ENCODE measurements at regions not wholly inside any gene's neighbourhood (a gene's known extent, or its start where the extent isn't known, plus 50 kb on each side); places are given as distances from the start of the nearest gene placed in this dataset.

DNA sequence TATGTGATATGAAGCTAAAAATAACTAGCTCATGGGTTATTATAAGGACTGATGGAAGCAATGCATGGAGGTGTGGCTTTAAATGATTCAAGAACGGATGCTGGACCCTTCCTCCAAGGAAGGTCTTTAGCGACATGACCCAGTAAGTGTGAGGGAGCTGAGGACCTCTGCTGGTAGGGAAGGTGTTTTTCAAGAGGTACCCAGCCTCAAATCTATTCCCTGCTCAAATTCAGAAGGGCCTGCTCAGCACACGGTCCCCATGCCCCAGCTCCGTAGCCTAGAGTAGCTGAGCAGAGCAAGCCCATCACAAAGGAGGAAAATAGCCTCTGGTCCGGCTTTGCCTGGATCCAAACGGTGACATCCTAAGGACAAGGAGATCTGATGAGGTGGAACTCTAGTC lies 266.2 kb upstream of the IGF1R start:
- intact Hi-C loops (cut with micrococcal nuclease): no loop called here

DNA sequence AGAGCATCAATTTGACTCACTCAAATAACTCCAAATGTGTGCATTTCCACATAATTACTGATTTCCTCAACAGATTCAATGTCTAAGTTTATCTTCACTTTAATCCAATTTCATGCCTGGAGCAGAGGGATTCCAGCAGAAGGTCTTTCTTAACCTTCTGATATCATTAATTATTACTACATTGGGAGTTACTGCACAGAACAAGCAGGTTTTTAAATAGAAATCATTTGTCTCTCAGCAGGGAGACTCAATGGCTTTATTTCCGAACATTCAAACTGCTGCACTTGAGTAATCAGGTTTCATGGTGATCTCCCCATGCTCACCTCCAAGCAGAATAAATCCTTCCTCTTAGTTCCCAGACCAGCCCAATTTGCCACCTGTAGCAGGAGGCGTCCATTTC lies 264.8 kb upstream of the IGF1R start:
- intact Hi-C loops (cut with micrococcal nuclease): no loop called here

GRCh38 chr15:98384328-98385029 lies 263.9 kb upstream of the IGF1R start:
- intact Hi-C loops (cut with micrococcal nuclease): no loop called here

DNA sequence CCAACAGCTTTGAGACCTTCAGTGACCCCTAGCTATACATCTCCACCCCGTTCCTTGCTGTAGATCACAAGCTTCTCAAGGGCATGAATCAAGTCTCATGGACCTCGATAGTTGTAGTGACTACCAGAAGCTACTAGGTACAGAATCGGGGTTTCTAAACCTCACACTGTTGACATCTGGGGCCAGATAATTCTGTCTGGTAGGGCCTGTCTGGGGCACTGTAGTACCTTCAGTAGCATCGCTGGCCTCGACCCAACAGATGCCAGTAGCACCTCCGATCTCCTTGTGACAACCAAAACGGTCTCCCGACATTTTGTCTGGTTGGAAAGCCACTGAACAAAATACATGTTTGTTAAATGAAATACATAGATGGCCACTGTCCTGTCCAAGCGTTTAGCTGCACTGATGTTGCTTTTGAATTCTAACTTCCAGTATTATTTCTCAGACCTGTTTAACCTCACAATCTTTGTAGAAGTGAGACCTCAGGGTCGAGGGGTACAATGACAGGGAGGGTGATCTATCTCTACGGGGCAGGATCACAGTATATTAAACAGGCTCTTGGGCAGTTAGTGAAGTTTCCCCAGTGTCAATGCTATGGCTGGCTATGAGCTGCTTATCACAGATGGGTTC lies 262.5 kb upstream of the IGF1R start:
- intact Hi-C loops (cut with micrococcal nuclease): no loop called here

DNA sequence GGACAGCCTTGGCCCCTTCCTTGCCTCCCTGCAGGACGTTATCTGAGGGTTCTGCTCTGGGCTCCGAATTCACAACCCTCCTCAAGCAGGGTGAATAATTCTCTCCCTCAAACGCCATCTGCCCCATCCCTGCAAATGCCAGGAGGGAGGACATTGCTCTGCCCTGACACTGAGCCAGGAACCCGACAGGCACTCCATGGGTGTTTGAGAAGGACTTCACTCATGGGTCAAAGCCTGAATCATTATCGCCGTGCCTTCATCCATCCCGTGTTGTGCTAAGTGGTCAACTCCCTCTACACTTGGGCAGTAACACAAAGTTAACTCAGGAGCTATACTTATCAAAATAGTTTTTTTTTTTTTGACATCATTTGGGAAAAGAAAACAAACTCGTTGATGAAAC lies 261.8 kb upstream of the IGF1R start:
- intact Hi-C loops (cut with micrococcal nuclease): no loop called here

DNA sequence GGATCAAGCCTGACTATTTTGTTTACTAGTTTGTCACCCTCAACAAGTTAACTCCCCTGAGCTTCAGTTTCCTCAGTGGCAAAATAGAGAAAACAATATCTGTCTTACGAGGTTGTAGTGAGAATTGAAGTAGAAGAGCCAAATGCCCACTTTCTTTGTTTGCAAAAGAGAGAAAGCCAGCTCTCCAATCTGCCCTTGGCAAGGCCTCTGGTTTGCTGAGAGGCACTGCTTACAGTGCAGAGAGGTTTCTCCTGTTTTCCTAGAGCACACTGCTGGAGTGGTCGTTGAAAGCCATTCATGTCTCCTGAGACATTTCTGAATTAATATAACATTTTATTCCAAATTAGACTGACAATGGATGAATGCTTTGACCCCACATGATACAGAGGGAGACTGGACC lies 260.5 kb upstream of the IGF1R start:
- intact Hi-C loops (cut with micrococcal nuclease): no loop called here

GRCh38 chr15:98390946-98391530 lies 257.3 kb upstream of the IGF1R start:
- intact Hi-C loops (cut with micrococcal nuclease): no loop called here

DNA sequence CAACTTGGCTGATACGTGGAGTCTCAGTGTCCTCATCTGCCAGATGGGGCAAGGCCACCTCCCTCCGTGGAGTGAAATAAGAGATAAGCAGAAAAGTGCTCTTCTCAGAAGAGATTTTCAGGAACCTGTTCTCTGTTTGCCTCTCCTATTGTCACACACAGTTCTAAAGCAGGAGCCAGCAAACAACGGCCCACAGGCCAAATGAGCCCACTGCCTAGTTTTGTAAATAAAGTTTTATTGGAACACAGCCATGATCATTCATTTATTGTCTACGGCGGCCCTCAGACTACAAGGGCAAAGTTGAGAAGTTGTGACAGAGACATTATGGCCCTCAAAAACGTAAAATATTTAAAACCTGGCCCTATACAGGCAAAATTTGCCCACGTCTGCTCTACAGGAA lies 256.8 kb upstream of the IGF1R start:
- intact Hi-C loops (cut with micrococcal nuclease): no loop called here

DNA sequence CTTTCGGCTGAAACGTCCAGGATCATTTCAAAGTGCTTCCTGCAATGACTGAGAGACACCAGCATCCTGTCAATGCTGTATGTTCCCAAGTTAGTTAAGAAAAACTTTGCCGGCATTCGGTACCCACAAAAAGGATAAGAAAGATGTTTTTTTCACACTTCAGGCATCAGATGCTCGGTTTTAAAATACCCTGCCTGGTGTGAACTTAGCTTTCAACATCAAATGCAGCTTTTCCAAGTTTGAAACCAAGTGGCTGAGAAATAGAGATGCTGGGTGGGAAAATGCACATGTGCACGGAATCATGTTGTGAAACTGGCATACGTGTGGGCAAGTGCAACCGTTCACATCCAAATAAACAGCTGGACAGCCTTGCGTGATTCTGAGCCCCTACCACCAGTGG lies 254.9 kb upstream of the IGF1R start:
- intact Hi-C loops (cut with micrococcal nuclease): no loop called here

DNA sequence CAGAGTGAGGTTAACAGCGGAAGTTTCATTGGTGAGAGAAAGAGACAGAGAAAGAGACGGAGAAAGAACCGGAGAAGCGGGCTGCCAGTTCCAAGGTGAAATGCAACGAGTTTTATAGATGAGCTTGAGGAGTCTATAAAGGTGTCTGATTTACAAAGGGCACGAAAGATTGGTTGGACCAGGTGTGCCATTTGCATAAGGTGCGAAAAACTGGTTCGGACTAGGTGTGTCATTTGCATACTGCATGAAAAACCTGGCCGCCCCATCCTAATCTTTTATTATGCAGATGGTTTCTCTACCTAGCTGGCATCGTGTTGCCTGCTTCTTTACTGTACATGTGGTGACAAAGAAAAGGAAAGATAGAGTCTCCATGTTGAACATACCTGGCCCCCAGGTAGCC lies 253.8 kb upstream of the IGF1R start:
- intact Hi-C loops (cut with micrococcal nuclease): no loop called here

DNA sequence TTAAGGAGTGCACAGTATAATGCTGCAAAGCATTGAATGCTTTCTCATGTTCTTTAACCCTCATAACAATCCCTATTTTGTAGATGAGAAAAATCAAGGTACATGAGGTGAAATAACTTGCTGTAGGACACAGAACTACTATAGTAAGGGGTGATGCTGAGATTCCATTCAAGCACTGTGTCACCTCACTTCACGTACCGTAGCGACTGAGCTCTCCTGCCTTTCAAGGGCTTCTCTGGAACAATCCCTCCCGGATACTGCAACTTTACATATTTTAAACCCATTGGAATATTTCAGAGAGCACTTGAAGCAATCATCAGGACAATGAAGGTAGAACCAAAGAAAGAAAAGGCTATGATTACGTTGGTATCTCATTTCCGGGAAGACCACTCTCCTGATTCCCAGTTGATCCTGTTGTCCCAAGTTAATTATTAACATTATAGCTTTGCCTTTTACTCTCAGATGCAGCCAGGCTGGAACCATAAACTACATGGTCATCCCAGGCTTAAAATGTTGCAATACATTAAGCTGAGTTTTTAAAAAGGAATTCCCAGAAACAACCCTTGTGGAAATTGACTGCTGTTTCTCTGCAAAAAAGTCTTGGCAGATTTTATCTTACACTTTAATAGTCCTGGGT lies 252.2 kb upstream of the IGF1R start:
- intact Hi-C loops (cut with micrococcal nuclease): no loop called here

- intact Hi-C loops (cut with micrococcal nuclease): no loop called here
These were observed 250.9 kb upstream of the IGF1R start for GRCh38 chr15:98397419-98397818.

DNA sequence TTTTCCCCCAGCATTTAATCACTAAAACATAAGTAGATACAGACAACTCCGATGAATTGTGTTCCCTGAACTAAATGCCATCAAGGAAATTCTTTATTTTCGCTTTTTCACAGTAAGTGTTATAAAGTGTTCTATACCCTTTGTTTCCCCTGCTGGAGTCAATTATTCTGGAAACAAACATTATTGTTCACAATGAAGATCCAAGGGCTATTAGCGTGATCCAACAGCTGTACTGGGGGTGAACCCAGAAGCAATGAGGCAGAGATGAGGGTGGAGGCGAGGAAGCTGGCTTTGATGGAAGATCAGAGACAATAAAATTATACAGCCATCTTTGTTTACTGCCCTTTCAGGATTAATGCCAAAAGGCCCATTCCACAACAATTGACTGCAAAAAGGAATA lies 250.3 kb upstream of the IGF1R start:
- intact Hi-C loops (cut with micrococcal nuclease): no loop called here

DNA sequence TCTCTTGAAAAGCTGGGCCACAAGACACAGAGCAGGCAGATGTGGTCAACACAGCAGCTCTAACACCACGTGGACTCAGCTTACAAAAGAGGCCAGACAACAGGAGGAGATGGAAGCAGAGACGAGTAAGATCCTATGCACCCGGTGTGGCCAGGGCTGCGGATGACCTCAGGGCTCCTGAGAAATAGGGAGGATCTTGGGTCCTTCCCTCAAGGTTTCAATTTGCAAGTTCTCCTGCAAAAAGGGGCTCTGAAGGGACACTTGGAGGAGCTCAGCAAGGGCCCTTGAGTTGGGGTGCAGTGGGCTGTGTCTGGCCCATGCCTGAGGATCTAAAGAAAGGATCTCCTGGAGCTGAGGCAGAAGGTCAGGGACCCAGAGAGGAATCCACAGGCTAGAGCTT lies 249.5 kb upstream of the IGF1R start:
- intact Hi-C loops (cut with micrococcal nuclease): no loop called here

- intact Hi-C loops (cut with micrococcal nuclease): no loop called here
These were observed 248.2 kb upstream of the IGF1R start for GRCh38 chr15:98400120-98400519.

- intact Hi-C loops (cut with micrococcal nuclease): no loop called here
These were observed 247.3 kb upstream of the IGF1R start for GRCh38 chr15:98401029-98401428.

- intact Hi-C loops (cut with micrococcal nuclease): no loop called here
These were observed 245.9 kb upstream of the IGF1R start for GRCh38 chr15:98402486-98402885.

DNA sequence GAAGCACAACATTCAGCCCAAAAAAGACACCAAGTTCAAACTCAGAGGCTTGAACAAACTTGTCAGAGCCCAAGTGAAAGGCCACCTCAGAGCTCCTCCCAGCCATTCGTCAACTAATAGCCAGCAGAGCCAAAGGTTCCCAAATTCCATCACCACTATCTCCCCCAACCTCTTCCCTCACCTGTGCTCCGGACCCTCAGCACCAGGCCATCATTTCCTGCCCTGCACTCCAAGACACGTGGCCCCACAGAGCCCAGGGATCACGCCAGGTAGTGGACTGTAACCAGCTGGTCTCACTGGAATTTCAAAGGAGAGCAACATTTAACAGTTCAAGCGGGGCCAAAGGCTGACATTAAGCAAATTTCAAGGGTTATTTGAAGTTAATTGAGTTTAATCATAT lies 245.2 kb upstream of the IGF1R start:
- intact Hi-C loops (cut with micrococcal nuclease): no loop called here

- intact Hi-C loops (cut with micrococcal nuclease): no loop called here
These were observed 244.8 kb upstream of the IGF1R start for GRCh38 chr15:98403569-98403968.

- intact Hi-C loops (cut with micrococcal nuclease): no loop called here
These were observed 243.3 kb upstream of the IGF1R start for GRCh38 chr15:98405013-98405412.

DNA sequence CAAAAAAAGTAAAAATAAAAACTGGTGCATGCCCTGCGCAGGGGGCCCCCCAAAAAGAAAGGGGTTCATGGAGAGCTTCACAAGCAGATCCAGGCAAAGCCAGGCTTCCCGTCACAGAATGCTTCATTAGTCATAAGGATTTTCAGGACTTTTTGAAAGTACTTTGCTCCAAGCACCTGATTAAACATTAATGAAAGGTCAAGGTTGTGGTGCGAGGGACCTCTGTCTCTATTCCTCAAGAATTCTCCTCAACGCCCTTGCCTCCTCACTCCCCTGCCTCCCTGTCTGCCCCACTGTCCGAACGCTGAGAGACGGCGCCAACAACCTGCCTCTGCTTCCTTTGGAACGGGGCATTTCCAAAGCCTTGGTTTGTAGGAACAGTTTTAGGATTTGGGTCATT lies 240.1 kb upstream of the IGF1R start:
- intact Hi-C loops (cut with micrococcal nuclease): no loop called here

- intact Hi-C loops (cut with micrococcal nuclease): no loop called here
These were observed 238.0 kb upstream of the IGF1R start for GRCh38 chr15:98410328-98410727.

DNA sequence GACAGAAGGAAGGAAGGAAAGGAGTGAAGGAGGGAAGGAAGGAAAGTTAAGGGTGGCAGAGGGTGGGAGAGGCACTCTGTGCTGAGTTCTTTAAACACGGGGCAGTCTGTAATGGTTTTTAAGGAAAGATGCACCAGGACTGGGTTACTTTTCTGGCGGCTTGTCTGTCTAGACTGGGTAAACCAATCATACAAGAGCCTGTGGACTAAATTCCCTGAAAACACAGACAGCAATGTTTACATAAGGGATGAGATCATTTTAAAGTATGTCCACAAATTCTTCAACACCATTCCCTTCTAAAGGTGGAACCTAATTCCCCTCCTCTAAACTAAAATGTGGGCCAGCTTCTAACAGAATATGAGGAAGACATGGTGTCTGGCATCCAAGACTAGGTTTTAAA lies 235.5 kb upstream of the IGF1R start:
- intact Hi-C loops (cut with micrococcal nuclease): no loop called here
